ENCODE measurements at regions not wholly inside any gene's neighbourhood (a gene's known extent, or its start where the extent isn't known, plus 50 kb on each side); places are given as distances from the start of the nearest gene placed in this dataset.

DNA sequence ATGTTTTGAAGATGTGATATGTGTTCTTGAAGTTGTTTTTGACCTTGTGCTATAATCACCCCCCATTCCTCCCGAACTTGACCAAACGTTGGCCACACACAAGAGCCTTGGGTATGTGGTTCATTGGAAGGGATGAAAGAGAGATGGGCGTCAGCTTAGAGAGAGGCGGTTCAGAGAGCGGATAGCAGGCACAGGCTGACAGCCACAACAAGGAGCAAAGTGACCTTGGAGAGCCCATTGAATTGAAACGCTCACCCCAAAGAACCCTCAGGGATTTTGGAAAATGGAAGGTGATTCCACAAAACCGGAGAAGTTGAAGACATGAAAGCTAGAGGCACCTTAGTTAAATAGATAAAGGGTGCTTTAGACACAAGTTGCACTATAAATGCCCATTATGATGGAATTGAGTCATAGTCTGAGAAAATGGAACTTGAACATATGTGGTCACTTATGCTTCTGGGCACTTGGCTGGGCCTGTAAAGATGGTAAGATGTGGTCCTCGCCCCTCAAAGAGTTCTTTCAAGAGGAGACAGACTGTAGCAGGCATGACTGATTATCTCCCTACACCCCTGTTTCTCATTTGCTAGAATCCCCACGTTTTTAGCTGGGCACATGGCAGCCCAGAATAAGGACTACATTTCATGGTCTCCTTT is 188.5 kb upstream of the HAAO start:
- Histone ChIP-seq H3K27ac (ENCODE audit: insufficient read depth, low read depth, low read length, poor library complexity, severe bottlenecking) (no peak overlapping the region), H3K9me3 (ENCODE audit: control insufficient read depth, low read length) (no peaks in the 10 kb centered on the region), H3K27me3 (ENCODE audit: control insufficient read depth, insufficient read depth, low read length, poor library complexity, severe bottlenecking) (no peaks in the 10 kb centered on the region), H3K36me3 (ENCODE audit: control insufficient read depth, insufficient read depth, low read length) (no peaks in the 10 kb centered on the region), H3K4me3 (ENCODE audit: insufficient read depth, low read depth, low read length) (no peak overlapping the region), H3K4me1 (ENCODE audit: control insufficient read depth, insufficient read depth, low read length) (peaks cover 6% of the 10 kb centered on the region)
- 92 to 93% methylated on average over 9 of the region's 9 CpGs for WGBS, 2 experiments

DNA sequence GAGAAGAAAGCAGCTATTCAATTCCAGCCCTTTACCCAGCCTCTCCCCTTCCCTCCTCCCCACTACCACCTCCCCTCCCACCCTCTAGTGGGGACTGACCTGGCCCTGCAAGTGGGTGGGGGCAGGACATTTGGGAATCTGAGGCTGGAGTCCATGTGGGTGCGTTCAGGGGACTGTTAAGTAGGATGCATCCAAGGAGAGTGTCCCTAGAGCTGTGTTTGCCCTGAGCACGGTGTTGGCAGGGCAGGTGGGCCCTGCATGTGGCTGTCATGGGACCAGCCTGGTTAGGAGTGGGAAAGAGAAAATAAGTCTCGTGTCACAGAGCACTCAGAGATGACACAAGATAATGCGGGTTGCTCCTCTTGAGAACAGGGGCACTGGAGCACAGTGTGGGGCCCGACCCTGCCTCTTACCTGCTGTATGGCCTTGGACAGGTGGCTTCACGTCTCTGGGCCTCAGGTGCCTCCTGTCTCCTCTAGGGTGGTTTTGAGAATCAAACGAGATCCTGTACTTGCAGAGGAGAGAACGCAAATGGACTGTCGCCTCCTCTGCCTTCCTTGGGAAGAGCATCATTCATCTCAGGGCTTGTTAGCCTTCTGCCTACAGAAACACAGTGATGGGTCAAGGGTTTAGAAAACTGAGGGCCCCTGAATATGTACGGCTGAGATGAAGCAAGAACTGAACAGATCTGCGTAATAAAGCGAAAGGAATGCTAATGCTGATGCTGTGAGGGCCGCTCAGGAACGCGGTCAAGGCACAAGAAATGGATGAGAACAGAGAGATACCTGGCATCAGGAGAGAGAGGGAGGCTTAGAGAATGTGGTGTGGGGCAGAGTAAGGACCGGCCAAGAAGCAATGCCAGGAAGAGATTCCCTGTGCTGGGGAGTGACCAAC is 187.7 kb upstream of the HAAO start:
- H3K27ac ChIP-seq (ENCODE audit: insufficient read depth, low read depth, low read length, poor library complexity, severe bottlenecking): no peak overlapping the region
- H3K36me3 ChIP-seq (ENCODE audit: control insufficient read depth, insufficient read depth, low read length): no peaks in the 10 kb centered on the region
- no peaks in the 10 kb centered on the region for H3K27me3 ChIP-seq (ENCODE audit: control insufficient read depth, insufficient read depth, low read length, poor library complexity, severe bottlenecking)
- H3K4me3 ChIP-seq (ENCODE audit: insufficient read depth, low read depth, low read length): no peak overlapping the region
- H3K4me1 ChIP-seq (ENCODE audit: control insufficient read depth, insufficient read depth, low read length): peaks cover 6% of the 10 kb centered on the region
- 89 to 91% methylated on average over 16 of the region's 16 CpGs for WGBS, 2 experiments
- no peaks in the 10 kb centered on the region for H3K9me3 ChIP-seq (ENCODE audit: control insufficient read depth, low read length)

DNA sequence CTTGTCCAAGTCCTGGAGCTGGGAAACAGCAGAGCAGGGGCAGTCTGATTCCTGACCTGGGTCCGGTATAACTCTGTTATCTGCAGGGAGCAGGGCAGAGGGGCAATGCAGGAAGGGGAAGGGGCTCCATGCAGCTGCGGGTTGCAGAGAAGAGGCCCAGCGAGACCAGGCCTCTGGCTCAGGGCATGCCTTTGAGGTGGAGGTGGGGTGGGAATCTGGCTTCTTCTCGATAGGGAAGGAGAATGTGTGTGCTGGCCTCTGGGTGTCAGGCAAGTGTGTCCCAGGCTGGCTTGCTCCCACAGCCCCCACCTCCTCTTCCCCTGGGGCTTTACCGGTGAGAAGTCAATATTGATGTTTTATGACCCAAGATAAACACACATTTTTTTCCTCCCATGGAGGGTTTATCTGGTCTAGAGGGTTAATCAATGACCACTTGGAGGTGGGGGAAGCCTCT is 187.1 kb upstream of the HAAO start:
- H3K4me3 ChIP-seq (ENCODE audit: insufficient read depth, low read depth, low read length): no peak overlapping the region

DNA sequence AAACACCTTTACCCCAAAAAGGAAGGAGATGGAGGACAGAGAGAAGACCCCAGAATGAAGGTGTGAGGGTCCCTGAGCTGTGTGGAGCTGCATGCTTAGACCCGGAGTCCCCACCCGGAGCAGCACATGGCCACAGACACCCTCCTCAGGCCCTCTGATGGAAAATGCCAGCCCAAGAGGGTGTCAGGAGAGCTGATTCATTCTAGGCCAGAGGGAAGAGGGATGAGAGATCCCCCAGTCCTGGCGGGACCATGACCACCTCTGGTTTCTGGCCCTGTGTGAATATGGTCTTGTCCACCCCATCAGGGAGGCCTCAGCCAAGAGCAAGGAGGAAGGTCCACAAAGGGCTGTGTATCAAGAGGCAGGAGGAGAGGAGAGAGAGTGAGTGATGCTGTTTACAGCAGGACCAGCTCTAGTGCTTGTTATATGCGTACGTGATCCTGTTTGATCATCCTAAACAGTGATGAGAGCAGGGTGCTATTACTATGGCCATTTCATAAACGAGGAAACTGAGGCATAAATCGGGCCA is 186.6 kb upstream of the HAAO start:
- 93 to 97% methylated on average over 7 of the region's 7 CpGs for WGBS, 2 experiments
- H3K4me3 ChIP-seq (ENCODE audit: insufficient read depth, low read depth, low read length): no peak overlapping the region

More for the DNA sequence above, 187.1 kb upstream of the HAAO start:
- Histone ChIP-seq H3K9me3 (ENCODE audit: control insufficient read depth, low read length) (no peaks in the 10 kb centered on the region), H3K36me3 (ENCODE audit: control insufficient read depth, insufficient read depth, low read length) (no peaks in the 10 kb centered on the region), H3K4me1 (ENCODE audit: control insufficient read depth, insufficient read depth, low read length) (peaks cover 12% of the 10 kb centered on the region), H3K27me3 (ENCODE audit: control insufficient read depth, insufficient read depth, low read length, poor library complexity, severe bottlenecking) (no peaks in the 10 kb centered on the region), H3K27ac (ENCODE audit: insufficient read depth, low read depth, low read length, poor library complexity, severe bottlenecking) (no peak overlapping the region)
- 78 to 79% methylated on average over 4 to 5 of the region's 5 CpGs for WGBS, 2 experiments

DNA sequence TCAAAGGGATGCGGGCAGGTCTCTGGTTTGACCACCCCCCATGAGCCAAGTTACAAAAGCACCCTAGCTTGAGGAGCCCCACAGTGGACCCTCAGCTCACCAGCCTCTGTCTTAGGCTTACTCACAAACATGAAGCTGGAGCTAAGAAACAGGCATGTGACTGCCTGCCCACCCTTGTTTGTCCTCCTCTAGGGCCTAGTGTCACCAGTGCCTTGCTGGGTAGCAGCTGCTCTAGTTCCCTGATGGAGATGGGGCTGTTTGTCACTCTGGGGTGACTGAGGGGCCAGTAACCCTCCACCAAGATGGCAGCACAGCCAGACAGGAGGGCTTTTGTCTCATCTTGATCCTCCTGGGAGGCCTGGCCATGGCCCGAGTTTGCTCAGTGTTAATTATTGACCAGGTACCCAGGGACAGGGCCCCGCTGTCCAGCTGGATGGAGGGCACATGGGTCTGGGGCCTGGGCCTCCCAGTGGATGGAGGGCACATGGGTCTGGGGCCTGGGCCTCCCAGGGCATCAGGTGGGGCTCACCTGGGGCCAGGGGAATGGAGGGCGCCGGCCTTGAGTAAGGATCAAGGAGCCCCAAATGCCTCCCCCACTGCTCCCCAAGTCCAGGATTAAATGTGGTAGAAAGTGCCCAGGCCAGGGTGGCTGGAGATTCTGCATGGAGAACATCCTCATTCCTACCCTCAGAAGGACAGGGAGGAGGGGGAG is 185.9 kb upstream of the HAAO start:
- no peaks in the 10 kb centered on the region for H3K27me3 ChIP-seq (ENCODE audit: control insufficient read depth, insufficient read depth, low read length, poor library complexity, severe bottlenecking)
- H3K4me1 ChIP-seq (ENCODE audit: control insufficient read depth, insufficient read depth, low read length): peaks cover 8% of the 10 kb centered on the region
- H3K27ac ChIP-seq (ENCODE audit: insufficient read depth, low read depth, low read length, poor library complexity, severe bottlenecking): no peak overlapping the region
- H3K4me3 ChIP-seq (ENCODE audit: insufficient read depth, low read depth, low read length): no peak overlapping the region
- no peaks in the 10 kb centered on the region for H3K9me3 ChIP-seq (ENCODE audit: control insufficient read depth, low read length)
- WGBS, 2 experiments: 95% methylated on average over 5 of the region's 5 CpGs
- no peaks in the 10 kb centered on the region for H3K36me3 ChIP-seq (ENCODE audit: control insufficient read depth, insufficient read depth, low read length)

More for the DNA sequence above, 186.6 kb upstream of the HAAO start:
- Histone ChIP-seq H3K27me3 (ENCODE audit: control insufficient read depth, insufficient read depth, low read length, poor library complexity, severe bottlenecking) (no peaks in the 10 kb centered on the region), H3K27ac (ENCODE audit: insufficient read depth, low read depth, low read length, poor library complexity, severe bottlenecking) (no peak overlapping the region), H3K4me1 (ENCODE audit: control insufficient read depth, insufficient read depth, low read length) (peaks cover 12% of the 10 kb centered on the region), H3K36me3 (ENCODE audit: control insufficient read depth, insufficient read depth, low read length) (no peaks in the 10 kb centered on the region), H3K9me3 (ENCODE audit: control insufficient read depth, low read length) (no peaks in the 10 kb centered on the region)

DNA sequence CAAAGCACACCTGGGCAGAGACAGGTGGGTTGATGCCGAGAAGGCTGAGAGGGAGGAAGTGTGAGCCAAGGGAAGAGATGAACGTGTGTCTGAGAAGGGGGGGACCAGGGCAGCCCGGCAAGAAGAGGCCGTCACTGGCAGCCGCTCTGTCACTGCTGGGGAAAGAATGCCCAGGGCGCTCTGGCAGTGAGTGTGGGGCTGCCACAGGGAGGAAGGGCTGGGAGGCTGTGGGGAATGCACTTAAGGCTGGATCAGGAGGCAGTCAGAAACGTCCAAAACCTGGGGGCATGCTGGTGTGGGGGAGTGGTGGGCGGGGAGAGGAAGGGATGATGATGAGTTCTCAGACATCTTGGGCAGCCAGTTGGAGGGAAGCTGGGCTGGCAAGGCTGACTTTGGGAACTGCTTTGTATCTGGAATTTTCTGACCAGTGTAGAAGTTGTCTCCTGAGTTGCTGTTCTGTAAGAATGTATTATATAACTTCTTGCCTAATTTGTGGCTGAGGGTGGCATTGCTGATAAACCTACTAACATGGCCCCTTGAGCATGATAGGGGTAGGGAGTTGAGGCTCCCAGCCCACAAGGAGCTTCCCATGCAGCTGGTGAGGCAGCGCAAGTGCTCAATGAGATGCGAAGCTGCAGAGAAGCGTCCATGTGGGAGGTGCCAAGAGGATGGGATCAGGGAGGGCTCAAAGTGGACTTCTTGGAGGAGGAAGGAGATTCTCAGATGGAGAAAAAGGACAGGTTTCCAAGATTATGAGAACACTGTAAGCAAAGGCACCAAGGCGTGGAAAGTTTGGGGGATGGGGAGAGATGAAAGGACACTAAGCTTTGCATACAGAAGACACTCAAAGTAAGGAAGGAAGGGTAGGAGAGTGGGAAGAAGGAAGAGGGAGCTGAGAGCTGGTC is 185.1 kb upstream of the HAAO start:
- Histone ChIP-seq H3K4me1 (ENCODE audit: control insufficient read depth, insufficient read depth, low read length) (peaks cover 8% of the 10 kb centered on the region), H3K36me3 (ENCODE audit: control insufficient read depth, insufficient read depth, low read length) (no peaks in the 10 kb centered on the region), H3K27ac (ENCODE audit: insufficient read depth, low read depth, low read length, poor library complexity, severe bottlenecking) (no peak overlapping the region), H3K9me3 (ENCODE audit: control insufficient read depth, low read length) (no peaks in the 10 kb centered on the region), H3K4me3 (ENCODE audit: insufficient read depth, low read depth, low read length) (no peak overlapping the region), H3K27me3 (ENCODE audit: control insufficient read depth, insufficient read depth, low read length, poor library complexity, severe bottlenecking) (no peaks in the 10 kb centered on the region)
- 87 to 88% methylated on average over 12 of the region's 12 CpGs for WGBS, 2 experiments

DNA sequence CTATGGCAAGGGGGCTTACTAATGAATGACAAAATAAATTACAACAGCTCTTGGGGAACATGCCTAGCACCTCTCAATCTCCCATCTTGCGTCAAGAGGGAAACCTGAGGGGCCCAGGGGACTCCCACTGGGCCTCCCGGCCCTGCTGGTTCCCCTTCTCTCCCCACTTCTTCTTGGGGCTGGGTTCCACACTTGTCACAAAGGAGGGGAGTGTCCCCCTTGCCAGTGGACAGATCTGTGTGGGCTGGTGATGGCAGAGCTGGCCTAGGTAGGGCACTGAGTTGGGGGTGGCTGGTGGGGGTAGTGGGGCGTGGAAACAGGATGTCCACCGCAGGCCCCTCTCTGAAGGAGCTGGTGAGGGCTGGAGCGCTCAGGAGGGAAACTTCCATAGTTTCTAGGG is 184.0 kb upstream of the HAAO start:
- H3K36me3 ChIP-seq (ENCODE audit: control insufficient read depth, insufficient read depth, low read length): no peaks in the 10 kb centered on the region
- WGBS, 2 experiments: 86 to 89% methylated on average over 5 of the region's 5 CpGs
- H3K27ac ChIP-seq (ENCODE audit: insufficient read depth, low read depth, low read length, poor library complexity, severe bottlenecking): no peak overlapping the region
- H3K4me1 ChIP-seq (ENCODE audit: control insufficient read depth, insufficient read depth, low read length): peaks cover 8% of the 10 kb centered on the region
- no peak overlapping the region for H3K4me3 ChIP-seq (ENCODE audit: insufficient read depth, low read depth, low read length)
- no peaks in the 10 kb centered on the region for H3K9me3 ChIP-seq (ENCODE audit: control insufficient read depth, low read length)
- no peaks in the 10 kb centered on the region for H3K27me3 ChIP-seq (ENCODE audit: control insufficient read depth, insufficient read depth, low read length, poor library complexity, severe bottlenecking)

DNA sequence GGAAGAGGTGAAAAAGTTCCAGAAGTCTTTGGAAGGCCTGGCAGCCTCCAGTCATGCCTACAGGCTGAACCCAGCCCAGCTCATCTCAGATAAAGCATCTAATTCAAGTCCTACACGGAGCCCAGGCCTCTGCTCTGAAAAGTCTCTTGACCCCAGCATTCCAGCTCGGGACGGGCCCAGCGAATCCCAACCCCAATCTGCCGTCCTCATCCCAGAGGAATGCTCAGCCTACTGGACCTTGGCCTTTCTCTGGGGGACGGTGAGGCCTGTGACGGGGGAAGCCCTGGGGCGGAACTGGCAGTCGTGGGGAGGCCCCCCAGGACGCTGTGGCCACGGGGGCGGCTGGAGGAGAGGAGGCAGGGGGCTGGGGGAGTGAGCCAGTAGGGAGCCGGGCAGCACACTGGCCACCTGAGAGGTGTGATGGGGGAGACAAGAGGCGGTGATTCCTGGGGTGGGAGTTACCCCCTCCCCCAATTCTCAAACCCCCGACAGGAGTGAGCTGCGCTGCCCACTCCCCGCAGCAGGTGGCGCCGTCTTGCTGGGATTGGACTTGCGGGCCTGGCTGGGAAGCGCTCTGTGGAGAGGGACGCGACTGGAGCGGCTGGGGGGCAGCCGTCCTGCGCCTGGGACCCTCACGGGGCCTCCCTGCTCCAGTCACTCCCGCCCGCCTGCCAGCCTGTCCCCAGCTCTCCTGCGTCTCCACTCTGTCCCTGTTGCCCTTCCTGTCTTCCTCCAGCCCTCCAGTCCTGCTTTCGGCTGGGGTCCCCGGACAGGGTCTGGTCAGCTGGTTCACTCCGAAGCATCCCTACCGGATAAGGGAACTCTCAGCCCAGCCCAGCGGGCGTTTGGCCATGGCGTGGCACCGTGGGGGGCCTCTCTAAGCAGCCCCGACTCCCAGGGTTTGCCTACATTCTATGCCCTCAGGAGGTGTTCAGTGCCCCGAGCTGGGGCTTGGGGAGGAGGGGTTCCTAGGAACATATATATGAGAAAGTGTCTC is 182.6 kb upstream of the HAAO start:
- no peaks in the 10 kb centered on the region for H3K36me3 ChIP-seq (ENCODE audit: control insufficient read depth, insufficient read depth, low read length)
- H3K27ac ChIP-seq (ENCODE audit: insufficient read depth, low read depth, low read length, poor library complexity, severe bottlenecking): no peak overlapping the region
- 21 to 23% methylated on average over 40 of the region's 40 CpGs for WGBS, 2 experiments
- no peaks in the 10 kb centered on the region for H3K27me3 ChIP-seq (ENCODE audit: control insufficient read depth, insufficient read depth, low read length, poor library complexity, severe bottlenecking)
- H3K4me1 ChIP-seq (ENCODE audit: control insufficient read depth, insufficient read depth, low read length): peaks cover 8% of the 10 kb centered on the region
- no peak overlapping the region for H3K4me3 ChIP-seq (ENCODE audit: insufficient read depth, low read depth, low read length)
- no peaks in the 10 kb centered on the region for H3K9me3 ChIP-seq (ENCODE audit: control insufficient read depth, low read length)
